ENCODE measurements at regions not wholly inside any gene's neighbourhood (a gene's known extent, or its start where the extent isn't known, plus 50 kb on each side); places are given as distances from the start of the nearest gene placed in this dataset.

- H3K4me1 ChIP-seq (ENCODE audit: control insufficient read depth, insufficient read depth, low read length): no peaks in the 10 kb centered on the region
- no peaks in the 10 kb centered on the region for H3K9me3 ChIP-seq (ENCODE audit: control insufficient read depth, low read length)
- no peaks in the 10 kb centered on the region for H3K36me3 ChIP-seq (ENCODE audit: control insufficient read depth, insufficient read depth, low read length)
- H3K9ac ChIP-seq (ENCODE audit: extremely low read depth, low read length, poor library complexity, severe bottlenecking): no peak overlapping the region
- Mint-ChIP-seq H3K4me3 (no peak overlapping the region), H3K4me1 (no peaks in the 10 kb centered on the region), H3K27ac (no peak overlapping the region), H3K27me3 (ENCODE audit: insufficient read depth) (peaks cover 1% of the 10 kb centered on the region), H3K9me3 (no peaks in the 10 kb centered on the region), H3K36me3 (ENCODE audit: low read depth) (no peaks in the 10 kb centered on the region)
- no peaks in the 10 kb centered on the region for H3K27me3 ChIP-seq (ENCODE audit: control insufficient read depth, insufficient read depth, low read length, poor library complexity, severe bottlenecking)
- no peak for TF ChIP-seq CTCF (conservative IDR thresholded peaks at IDR 0.05)
- 60 to 66% methylated on average over 1 to 6 of the region's 6 CpGs for WGBS, 2 experiments (ENCODE audit: insufficient coverage in 1 of 2, insufficient read length in 1 of 2)
- H3K4me3 ChIP-seq (ENCODE audit: low read length): no peak overlapping the region
- H3K27ac ChIP-seq (ENCODE audit: low read depth, low read length): no peak overlapping the region
- no peak for DNase-seq
Measured at GRCh38 chr5:5031665-5032064, 108.5 kb upstream of the ADAMTS16 start.

GRCh38 chr5:5037674-5038073 is 102.5 kb upstream of the ADAMTS16 start:
- WGBS, 2 experiments (ENCODE audit: insufficient coverage in 1 of 2, insufficient read length in 1 of 2): 100% methylated on average over 1 of the region's 1 CpG; no CpG with 5 or more reads in 1 of the 2 experiments

GRCh38 chr5:5039918-5040317 is 100.2 kb upstream of the ADAMTS16 start:
- Histone ChIP-seq H3K9ac (ENCODE audit: extremely low read depth, low read length, poor library complexity, severe bottlenecking) (no peak overlapping the region), H3K36me3 (ENCODE audit: control insufficient read depth, insufficient read depth, low read length) (no peaks in the 10 kb centered on the region), H3K4me1 (ENCODE audit: control insufficient read depth, insufficient read depth, low read length) (no peaks in the 10 kb centered on the region), H3K27me3 (ENCODE audit: control insufficient read depth, insufficient read depth, low read length, poor library complexity, severe bottlenecking) (no peaks in the 10 kb centered on the region), H3K27ac (ENCODE audit: low read depth, low read length) (no peak overlapping the region), H3K4me3 (ENCODE audit: low read length) (no peak overlapping the region), H3K9me3 (ENCODE audit: control insufficient read depth, low read length) (no peaks in the 10 kb centered on the region)
- H3K4me3 Mint-ChIP-seq: no peak overlapping the region
- no peaks in the 10 kb centered on the region for H3K36me3 Mint-ChIP-seq (ENCODE audit: low read depth)
- no peaks in the 10 kb centered on the region for H3K4me1 Mint-ChIP-seq
- DNase-seq: no peak
- WGBS, 2 experiments (ENCODE audit: insufficient coverage in 1 of 2, insufficient read length in 1 of 2): 87 to 93% methylated on average over 4 of the region's 4 CpGs
- H3K27me3 Mint-ChIP-seq (ENCODE audit: insufficient read depth): no peaks in the 10 kb centered on the region
- no peaks in the 10 kb centered on the region for H3K9me3 Mint-ChIP-seq
- H3K27ac Mint-ChIP-seq: no peak overlapping the region
- no peak for TF ChIP-seq CTCF (conservative IDR thresholded peaks at IDR 0.05)

More at GRCh38 chr5:5037674-5038073, 102.5 kb upstream of the ADAMTS16 start:
- Histone ChIP-seq H3K4me1 (ENCODE audit: control insufficient read depth, insufficient read depth, low read length) (no peaks in the 10 kb centered on the region), H3K9me3 (ENCODE audit: control insufficient read depth, low read length) (no peaks in the 10 kb centered on the region), H3K4me3 (ENCODE audit: low read length) (no peak overlapping the region), H3K27ac (ENCODE audit: low read depth, low read length) (no peak overlapping the region), H3K27me3 (ENCODE audit: control insufficient read depth, insufficient read depth, low read length, poor library complexity, severe bottlenecking) (no peaks in the 10 kb centered on the region), H3K9ac (ENCODE audit: extremely low read depth, low read length, poor library complexity, severe bottlenecking) (no peak overlapping the region), H3K36me3 (ENCODE audit: control insufficient read depth, insufficient read depth, low read length) (no peaks in the 10 kb centered on the region)
- Mint-ChIP-seq H3K27ac (no peak overlapping the region), H3K4me3 (no peak overlapping the region), H3K4me1 (no peaks in the 10 kb centered on the region), H3K36me3 (ENCODE audit: low read depth) (no peaks in the 10 kb centered on the region), H3K9me3 (no peaks in the 10 kb centered on the region), H3K27me3 (ENCODE audit: insufficient read depth) (peaks cover 1% of the 10 kb centered on the region)
- no peak for TF ChIP-seq CTCF (conservative IDR thresholded peaks at IDR 0.05)
- DNase-seq: no peak

Measured in endodermal cell (in vitro differentiated cells).